Epithelial cell of esophagus (primary cell): ENCODE measurements at regions not wholly inside any gene's neighbourhood (a gene's known extent, or its start where the extent isn't known, plus 50 kb on each side); places are given as distances from the start of the nearest gene placed in this dataset.

Source experiments
- DNase-seq: peaks from one replicate; pipeline ENCODE4 v3.0.0; 2010; ENCODE audit warnings: low read depth
- H3K4me3 ChIP-seq: 2 replicates; pipeline ENCODE4 v1.5.1; 2011; ENCODE audit warnings: mild to moderate bottlenecking, low read length, control low read depth
- CTCF ChIP-seq: IDR thresholded peaks from 2 replicates; pipeline ENCODE4 v1.5.1; 2011; ENCODE audit warnings: low read depth, mild to moderate bottlenecking, low read length, control low read depth, inconsistent platforms; ENCODE audit not compliant: insufficient read depth; ENCODE audit errors: missing control alignments

GRCh38 chr16:26688105-26688504 lies 378.6 kb upstream of the C16orf82 start:
- TF ChIP-seq CTCF = no peak
- no peak for DNase-seq
- H3K4me3 ChIP-seq = no peak overlapping the region

GRCh38 chr16:26688699-26689098 lies 378.0 kb upstream of the C16orf82 start:
- no peak for TF ChIP-seq CTCF
- no peak for DNase-seq
- no peak overlapping the region for H3K4me3 ChIP-seq

- no peak for DNase-seq
- H3K4me3 ChIP-seq = no peak overlapping the region
- no peak for TF ChIP-seq CTCF
These were observed 374.1 kb upstream of the C16orf82 start for GRCh38 chr16:26692658-26693057.

- DNase-seq = no peak
- no peak for TF ChIP-seq CTCF
These were observed 368.9 kb upstream of the C16orf82 start for GRCh38 chr16:26697807-26698206.

GRCh38 chr16:26700250-26700649 lies 366.5 kb upstream of the C16orf82 start:
- TF ChIP-seq CTCF = no peak
- no peak for DNase-seq
- no peak overlapping the region for H3K4me3 ChIP-seq

More at GRCh38 chr16:26697807-26698206, 368.9 kb upstream of the C16orf82 start:
- no peak overlapping the region for H3K4me3 ChIP-seq

GRCh38 chr16:26701243-26701886 lies 365.4 kb upstream of the C16orf82 start:
- no peak for TF ChIP-seq CTCF
- no peak for DNase-seq
- no peak overlapping the region for H3K4me3 ChIP-seq

- no peak for TF ChIP-seq CTCF
- no peak for DNase-seq
These were observed 361.4 kb upstream of the C16orf82 start for GRCh38 chr16:26705346-26705745.

More at GRCh38 chr16:26705346-26705745, 361.4 kb upstream of the C16orf82 start:
- no peak overlapping the region for H3K4me3 ChIP-seq
